GM12891 (cell line): ENCODE measurements at regions not wholly inside any gene's neighbourhood (a gene's known extent, or its start where the extent isn't known, plus 50 kb on each side); places are given as distances from the start of the nearest gene placed in this dataset.

Experiments
- POLR2A ChIP-seq: IDR thresholded peaks from 2 replicates; pipeline ENCODE4 v1.6.1; 2011; ENCODE audit warnings: low read depth, low read length, control low read depth
- TAF1 ChIP-seq: IDR thresholded peaks from 2 replicates; pipeline ENCODE4 v1.6.1; 2011; ENCODE audit warnings: low read depth, low read length, control low read depth

DNA sequence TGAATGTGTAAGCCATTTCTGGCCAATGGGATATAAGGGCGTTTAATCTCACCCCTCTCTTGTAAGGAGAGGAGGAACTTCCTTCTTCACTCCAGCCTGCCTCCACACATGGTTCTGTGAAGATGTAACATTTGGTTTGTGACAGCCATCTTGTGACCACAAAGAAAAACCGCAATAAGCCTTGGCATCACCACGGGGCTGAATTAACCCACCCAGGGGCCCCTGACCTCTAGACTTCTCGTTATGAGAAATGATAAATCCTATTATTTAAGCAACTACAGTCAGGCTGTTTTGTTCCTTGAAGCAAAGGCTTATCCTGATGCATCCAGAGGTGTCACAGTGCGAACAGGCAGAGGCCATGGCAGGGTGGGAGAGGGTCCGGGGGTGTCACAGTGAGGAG, 139.7 kb downstream of the CDC5L start:
- TF ChIP-seq POLR2A (no peak), TAF1 (no peak)
